ENCODE measurements at regions not wholly inside any gene's neighbourhood (a gene's known extent, or its start where the extent isn't known, plus 50 kb on each side); places are given as distances from the start of the nearest gene placed in this dataset.
A peak's percentile ranks its signal among the peaks of the same experiment; 100 is the strongest.
"Not testable (repeated sequence)": the region's sequence is repeated elsewhere in the genome, so short reads cannot be mapped to it uniquely, and the experiment has no call there.

DNA sequence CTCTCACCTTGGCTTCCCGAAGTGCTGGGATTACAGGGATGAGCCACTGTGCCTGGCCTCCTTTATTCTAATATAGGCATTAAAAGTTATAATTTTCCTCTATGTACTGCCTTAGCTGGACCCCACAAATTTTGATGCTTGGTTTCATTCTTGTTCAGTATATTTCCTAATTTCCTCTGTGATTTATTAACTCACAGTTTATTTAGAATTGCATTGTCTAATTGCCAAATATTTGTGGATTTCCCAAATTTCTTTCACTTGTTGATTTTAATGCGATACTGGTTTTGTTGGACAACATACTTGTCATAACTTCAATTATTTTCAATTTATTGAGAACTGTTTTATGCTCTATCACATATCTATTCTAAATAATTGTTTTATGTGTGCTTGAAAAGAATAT lies 366.0 kb downstream of the OMA1 start:
- no peak for DNase-seq

GRCh38 chr1:58169160-58169559 lies 377.4 kb downstream of the OMA1 start:
- not testable (repeated sequence) for DNase-seq

- not testable (repeated sequence) for DNase-seq
Measured at GRCh38 chr1:58167131-58167530, 379.4 kb downstream of the OMA1 start.

DNA sequence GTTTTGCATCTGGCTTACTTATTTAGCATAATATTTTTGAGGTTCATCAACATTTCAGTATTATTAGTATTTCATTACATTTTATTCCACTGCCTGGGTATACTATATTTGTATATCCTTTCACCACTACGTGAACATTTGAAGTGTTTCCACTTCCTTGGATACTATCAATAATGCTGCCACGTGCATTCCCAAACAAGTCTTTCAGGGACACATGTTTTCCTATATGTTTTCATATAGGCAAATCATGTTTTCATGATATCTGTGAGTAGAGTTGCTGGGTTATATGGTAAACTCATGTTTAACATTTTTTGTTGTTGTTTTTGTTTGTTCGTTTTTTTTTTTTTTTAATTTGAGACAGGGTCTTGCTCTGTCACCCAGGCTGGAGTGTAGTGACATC lies 380.1 kb downstream of the OMA1 start:
- DNase-seq = no peak

GRCh38 chr1:58165073-58165472 lies 381.5 kb downstream of the OMA1 start:
- DNase-seq = no peak

DNA sequence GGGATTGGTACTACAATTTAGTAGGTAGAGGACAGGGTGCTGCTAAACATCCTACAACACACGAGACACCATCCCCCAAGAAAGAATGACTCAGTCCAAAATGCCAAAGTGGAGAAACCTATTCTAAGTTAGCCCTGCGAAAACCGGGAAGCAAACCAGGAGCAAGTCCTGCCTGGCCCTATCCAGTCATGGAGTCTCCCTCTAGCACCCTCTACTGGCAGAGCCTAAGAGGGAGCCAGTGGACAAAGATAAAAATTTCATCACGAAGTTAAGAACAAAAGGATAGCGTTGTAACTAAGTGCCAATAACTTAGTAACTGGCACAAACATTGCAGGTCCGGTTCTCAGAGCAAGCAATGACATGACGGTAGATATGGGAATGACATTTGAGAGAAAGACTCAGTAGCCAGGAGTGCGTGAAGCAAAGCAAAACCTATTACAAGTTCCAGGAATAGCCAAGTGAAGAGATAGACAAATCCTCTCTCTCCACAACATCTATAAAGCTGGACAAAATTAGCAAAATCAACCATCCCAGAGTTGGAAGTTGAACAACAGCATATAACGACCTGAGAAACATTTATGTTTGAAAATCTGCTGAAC lies 383.5 kb downstream of the OMA1 start:
- DNase-seq = peak; percentile 27 to 49

- DNase-seq = no peak
Measured at GRCh38 chr1:58159434-58159830, 387.1 kb downstream of the OMA1 start.

- no peak for DNase-seq
Measured at GRCh38 chr1:58158506-58159433, 387.8 kb downstream of the OMA1 start.

DNA sequence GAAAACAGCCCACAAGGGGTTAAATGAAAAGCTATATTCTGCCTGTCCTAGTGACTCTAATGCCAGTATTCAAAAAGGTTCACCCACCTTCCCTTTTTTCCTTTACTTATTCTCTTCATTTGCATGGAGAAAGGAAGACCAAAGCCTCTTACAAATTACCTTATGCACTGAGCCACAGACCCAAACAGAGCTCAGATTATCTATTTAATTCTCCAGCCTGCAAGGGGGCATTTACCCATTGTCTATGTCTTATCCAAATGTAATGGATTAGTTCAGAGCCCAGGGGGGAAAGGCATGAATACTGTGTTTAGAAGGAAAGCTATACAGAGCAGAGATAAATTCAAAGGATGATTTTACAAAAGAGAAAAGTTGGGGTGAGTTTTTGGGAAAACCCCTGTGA lies 388.5 kb downstream of the OMA1 start:
- DNase-seq = no peak

GRCh38 chr1:58157256-58157655 lies 389.3 kb downstream of the OMA1 start:
- DNase-seq = no peak

DNA sequence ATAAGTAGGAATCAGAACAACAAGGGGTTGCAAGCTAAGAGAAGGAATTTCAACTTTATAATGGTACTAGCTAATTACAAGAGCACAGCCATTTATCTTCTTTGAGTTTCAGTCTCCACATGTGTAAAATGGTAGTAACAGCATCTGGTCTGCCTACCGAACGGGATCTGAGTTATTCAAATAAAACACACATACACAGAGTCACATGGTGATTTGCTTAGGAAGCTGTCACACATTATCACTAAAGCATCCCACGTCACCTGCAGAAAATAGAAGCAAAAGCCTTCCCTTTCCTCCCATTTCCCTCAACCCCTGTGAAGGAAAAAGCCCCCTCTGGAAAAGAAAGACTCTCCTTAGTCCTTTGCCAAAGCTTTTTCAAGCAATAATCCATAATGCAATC lies 389.7 kb downstream of the OMA1 start:
- DNase-seq = no peak

DNA sequence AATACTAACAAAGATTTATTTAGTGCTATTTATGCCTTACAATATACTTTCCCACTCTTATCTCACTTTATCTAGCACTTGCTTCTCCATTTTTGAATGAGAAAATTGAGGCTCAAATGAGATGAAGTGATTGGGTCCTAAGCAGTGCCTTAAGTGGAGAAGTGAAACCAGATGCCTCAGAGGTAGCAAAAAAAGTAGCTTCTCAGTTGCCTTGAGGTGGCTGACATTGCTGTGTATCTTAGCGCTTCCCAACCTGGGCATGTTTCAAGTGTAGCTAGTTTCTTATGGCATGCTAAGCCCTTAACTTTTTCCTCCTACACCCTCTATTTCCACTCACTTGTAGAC lies 390.4 kb downstream of the OMA1 start:
- DNase-seq = no peak

DNA sequence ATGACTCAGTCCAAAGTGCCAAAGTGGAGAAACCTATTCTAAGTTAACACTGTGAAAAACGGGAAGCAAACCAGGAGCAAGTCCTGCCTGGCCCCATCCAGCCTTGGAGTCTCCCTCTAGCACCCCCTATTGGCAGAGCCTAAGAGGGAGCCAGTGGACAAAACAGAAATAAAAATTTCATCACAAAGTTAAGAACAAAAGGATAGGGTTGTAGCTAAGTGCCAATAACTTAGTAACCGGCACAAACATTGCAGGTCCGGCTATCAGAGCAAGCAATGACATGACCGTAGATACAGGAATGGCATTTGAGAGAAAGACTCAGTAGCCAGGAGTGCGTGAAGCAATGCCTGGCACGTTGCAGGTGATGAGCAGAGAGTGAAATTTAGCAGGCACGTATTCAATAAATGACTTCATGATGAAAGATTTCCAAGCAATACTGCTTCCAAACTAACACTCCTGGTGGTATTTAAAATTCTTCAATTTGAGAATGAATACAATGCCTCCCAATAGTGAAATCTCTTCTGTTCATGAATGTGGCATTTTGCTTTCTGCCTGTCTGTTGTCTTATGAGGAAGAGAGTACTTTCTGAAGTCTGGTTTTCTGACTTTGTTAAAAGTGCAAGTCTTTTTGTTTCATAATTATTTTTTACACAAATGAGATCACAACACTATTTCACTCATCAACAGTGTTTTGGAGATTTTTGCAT lies 391.0 kb downstream of the OMA1 start:
- peak; percentile 38 to 50 for DNase-seq

DNA sequence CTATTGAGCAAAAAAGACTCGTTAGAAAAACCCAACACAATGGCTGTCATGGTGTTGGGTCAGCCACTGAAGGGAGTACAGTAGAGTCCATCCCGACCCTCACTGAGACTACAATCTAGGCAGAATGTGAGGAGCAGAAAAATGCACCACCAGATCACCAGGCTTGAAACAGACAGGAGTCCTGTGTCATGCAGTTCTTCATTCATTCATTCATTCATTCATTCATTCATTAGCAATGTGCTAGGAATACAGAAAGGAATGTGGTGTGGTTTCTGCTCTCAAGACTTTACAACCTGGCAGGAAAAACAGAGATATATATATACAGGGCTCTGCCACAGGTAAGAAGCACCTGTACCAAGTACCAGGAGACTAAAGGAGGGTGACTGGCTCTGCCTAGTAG lies 392.3 kb downstream of the OMA1 start:
- DNase-seq = no peak

- no peak for DNase-seq
Measured at GRCh38 chr1:58152697-58153096, 393.8 kb downstream of the OMA1 start.

- DNase-seq = no peak
Measured at GRCh38 chr1:58149271-58149812, 397.2 kb downstream of the OMA1 start.

DNA sequence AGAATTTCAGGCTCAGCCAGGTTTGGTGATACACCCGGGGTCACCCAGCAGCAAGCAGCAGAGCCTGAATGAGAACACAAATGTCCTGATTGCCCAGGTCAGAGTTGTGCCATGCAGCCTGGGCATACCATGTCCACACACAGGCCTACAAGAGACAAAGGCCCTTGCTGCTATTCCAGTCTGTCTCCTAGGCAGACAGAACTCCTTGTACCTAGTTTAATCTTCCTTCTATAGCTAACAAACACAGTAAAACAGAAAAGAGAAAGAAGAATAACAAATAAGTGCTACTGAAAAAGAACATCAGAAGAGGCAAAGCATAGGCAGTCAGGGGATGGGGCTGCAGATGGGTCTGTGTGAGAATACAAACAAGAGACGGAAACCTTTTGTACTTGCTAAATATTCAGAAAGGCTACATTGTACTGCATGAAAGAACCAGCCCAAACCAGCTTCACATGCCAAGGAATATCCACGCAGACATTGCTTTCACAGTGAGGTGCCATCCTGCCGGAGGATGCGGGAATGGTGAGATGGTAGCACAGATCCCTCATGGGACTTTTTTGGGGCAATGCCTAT lies 401.7 kb downstream of the OMA1 start:
- no peak for DNase-seq

GRCh38 chr1:58143972-58144697 lies 402.4 kb downstream of the OMA1 start:
- no peak for DNase-seq

DNA sequence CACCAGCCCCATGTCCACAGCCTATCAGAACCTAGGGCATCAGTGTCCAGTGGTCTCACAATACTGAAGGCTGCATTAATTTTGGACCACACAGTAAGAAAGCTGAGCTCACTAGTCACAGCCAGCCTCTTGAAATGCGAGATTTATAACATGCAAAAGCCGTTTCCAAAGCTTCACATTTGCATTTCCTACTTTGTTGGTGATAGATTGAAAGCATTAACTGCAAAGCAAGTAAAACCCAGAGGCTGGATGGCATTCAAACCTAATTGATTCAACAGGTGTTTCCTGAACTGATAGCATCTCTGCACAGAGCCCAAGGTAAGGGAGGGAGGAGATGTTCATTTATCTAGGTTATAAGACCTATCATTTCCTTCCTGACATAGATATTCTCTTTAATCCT lies 410.1 kb downstream of the OMA1 start:
- DNase-seq = no peak

- DNase-seq = no peak
Measured at GRCh38 chr1:58135821-58136321, 410.7 kb downstream of the OMA1 start.

DNA sequence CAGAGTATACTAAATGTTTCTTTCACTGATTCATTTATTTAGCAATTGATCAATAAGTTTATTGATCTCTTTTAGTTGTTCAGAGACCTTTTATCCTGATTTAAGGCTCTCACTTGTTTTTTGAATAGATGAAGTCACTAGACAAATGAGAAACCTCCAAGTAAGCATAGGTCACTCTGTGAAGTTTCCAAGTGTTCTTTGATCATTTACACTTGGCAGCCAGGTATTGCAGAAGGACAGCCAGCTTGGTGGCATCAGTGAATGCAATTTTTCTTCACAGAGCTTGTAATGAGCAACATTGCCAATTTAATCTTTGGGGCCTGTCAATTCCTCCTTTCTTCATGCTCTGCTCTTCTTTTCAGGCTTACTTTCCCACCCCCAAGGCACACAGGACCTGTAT lies 413.0 kb downstream of the OMA1 start:
- DNase-seq = no peak

- DNase-seq = no peak
Measured at GRCh38 chr1:58123051-58123450, 423.5 kb downstream of the OMA1 start.

Data from Kasumi-1 (cell line).